OCI-LY3 (cell line): ENCODE measurements at regions not wholly inside any gene's neighbourhood (a gene's known extent, or its start where the extent isn't known, plus 50 kb on each side); places are given as distances from the start of the nearest gene placed in this dataset.

Experiments
- CTCF ChIP-seq: fragments of 200-600, 300-600 bp; sonication (generic); IDR thresholded peaks from 2 replicates; pipeline ENCODE4 v1.5.1; 2014; ENCODE audit warnings: antibody characterized with exemption, low read length, low read depth
- EZH2phosphoT487 ChIP-seq: fragments of 200-600 bp; shearing (Covaris generic); IDR thresholded peaks from 2 replicates; pipeline ENCODE4 v1.6.1; 2018; ENCODE audit warnings: antibody characterized with exemption, mixed run types, low read depth

- TF ChIP-seq CTCF, result no peak
- no peak for TF ChIP-seq EZH2phosphoT487
Observed at GRCh38 chr2:120678251-120678650, 57.4 kb upstream of the GLI2 start.
